ENCODE measurements at regions not wholly inside any gene's neighbourhood (a gene's known extent, or its start where the extent isn't known, plus 50 kb on each side); places are given as distances from the start of the nearest gene placed in this dataset.

DNA sequence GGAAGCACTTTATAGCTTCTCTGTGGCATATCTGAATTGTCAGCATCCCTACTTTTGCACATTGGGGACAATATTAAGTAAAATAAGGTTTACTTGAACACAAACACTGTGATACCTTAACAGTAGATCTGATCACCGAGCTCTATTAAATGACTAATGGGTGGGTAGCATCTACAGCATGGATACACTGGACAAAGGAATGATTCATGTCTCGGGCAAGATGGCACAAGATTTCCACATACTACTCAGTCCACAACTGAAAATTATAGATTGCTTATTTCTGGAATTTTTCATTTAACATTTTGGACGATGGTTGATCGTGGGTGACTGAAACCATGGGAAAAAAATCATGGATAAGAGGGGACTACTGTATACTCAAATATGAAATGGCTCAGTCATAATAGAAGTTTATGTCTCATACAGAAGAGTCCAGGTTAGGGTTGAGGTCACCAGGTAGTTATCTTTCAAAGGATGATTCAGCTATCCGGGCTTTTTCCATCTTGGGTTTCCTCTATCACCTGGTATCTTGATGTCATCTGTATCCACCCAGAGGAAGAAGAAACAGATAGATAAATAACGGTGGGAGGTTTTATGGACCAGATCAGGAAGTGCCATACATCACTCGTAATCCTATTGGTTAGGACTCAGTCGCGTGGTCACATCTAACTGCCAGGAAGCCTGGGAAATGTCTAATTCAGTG lies 320.0 kb upstream of the RARB start:
- no peak for DNase-seq (ENCODE audit: low read depth)
- H3K4me3 ChIP-seq (ENCODE audit: low read length), result no peak overlapping the region

GRCh38 chr3:25110642-25111041 lies 317.4 kb upstream of the RARB start:
- DNase-seq (ENCODE audit: low read depth), result no peak
- TF ChIP-seq, protein P1, sequence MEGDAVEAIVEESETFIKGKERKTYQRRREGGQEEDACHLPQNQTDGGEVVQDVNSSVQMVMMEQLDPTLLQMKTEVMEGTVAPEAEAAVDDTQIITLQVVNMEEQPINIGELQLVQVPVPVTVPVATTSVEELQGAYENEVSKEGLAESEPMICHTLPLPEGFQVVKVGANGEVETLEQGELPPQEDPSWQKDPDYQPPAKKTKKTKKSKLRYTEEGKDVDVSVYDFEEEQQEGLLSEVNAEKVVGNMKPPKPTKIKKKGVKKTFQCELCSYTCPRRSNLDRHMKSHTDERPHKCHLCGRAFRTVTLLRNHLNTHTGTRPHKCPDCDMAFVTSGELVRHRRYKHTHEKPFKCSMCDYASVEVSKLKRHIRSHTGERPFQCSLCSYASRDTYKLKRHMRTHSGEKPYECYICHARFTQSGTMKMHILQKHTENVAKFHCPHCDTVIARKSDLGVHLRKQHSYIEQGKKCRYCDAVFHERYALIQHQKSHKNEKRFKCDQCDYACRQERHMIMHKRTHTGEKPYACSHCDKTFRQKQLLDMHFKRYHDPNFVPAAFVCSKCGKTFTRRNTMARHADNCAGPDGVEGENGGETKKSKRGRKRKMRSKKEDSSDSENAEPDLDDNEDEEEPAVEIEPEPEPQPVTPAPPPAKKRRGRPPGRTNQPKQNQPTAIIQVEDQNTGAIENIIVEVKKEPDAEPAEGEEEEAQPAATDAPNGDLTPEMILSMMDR (conservative IDR thresholded peaks at IDR 0.05; ENCODE audit: low read length), result no peak
- H3K4me3 ChIP-seq (ENCODE audit: low read length), result no peak overlapping the region

More for the DNA sequence above, 320.0 kb upstream of the RARB start:
- TF ChIP-seq, protein P1 (conservative IDR thresholded peaks at IDR 0.05; ENCODE audit: low read length), result no peak

GRCh38 chr3:25113891-25114290 lies 314.2 kb upstream of the RARB start:
- DNase-seq (ENCODE audit: low read depth), result no peak
- TF ChIP-seq, protein P1 (conservative IDR thresholded peaks at IDR 0.05; ENCODE audit: low read length), result no peak
- no peak overlapping the region for H3K4me3 ChIP-seq (ENCODE audit: low read length)

- no peak for DNase-seq (ENCODE audit: low read depth)
Measured at GRCh38 chr3:25114532-25114931, 313.5 kb upstream of the RARB start.

DNA sequence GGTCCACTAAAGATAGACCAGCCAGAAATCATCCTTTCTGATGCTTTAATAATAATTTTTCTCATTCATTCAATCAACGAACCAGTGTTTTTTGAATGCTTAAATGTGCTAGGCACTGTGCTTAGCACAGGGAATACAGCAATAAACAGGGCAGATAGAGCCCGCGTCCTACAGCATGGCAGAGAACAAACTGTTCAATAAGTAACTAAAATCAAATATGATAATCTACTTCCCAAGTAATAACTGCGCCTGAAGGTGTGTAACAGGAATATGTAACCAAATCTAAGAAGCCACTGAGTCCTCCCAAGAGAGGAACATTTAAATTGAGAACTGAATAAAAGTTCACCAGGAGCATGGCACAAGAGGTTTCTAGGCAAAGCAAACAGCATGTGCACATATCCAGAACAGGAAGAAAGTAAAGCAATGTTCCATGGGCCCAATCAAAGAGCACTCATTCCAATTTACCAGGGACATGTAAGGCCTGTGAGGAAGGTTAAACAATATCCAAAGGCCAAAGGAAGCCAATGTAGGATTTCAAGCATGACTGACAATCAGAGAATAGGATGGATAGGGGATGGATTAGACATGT lies 311.0 kb upstream of the RARB start:
- H3K4me3 ChIP-seq (ENCODE audit: low read length), result no peak overlapping the region
- DNase-seq (ENCODE audit: low read depth), result no peak
- TF ChIP-seq, protein P1 (conservative IDR thresholded peaks at IDR 0.05; ENCODE audit: low read length), result no peak

More at GRCh38 chr3:25114532-25114931, 313.5 kb upstream of the RARB start:
- no peak overlapping the region for H3K4me3 ChIP-seq (ENCODE audit: low read length)
- TF ChIP-seq, protein P1 (conservative IDR thresholded peaks at IDR 0.05; ENCODE audit: low read length), result no peak

DNA sequence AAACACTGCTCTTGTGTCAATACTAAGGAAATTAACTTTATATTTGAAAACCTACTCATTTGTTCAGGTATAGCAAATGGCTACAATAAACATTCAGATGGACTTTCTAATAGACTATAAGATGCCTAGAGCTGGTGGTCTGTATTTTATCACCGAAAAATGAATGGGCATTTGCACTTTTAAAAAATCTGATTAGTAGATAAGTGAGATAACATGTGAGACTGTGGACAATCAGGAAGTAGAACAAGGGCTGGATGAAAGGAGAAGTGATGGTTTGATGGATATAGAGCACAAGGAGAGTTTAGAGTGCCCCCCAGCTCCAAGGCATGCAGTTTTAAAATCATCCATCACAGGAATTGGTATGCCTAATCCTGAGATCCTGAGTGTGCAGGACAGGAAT lies 308.4 kb upstream of the RARB start:
- no peak for DNase-seq (ENCODE audit: low read depth)
- H3K4me3 ChIP-seq (ENCODE audit: low read length), result no peak overlapping the region
- TF ChIP-seq, protein P1 (conservative IDR thresholded peaks at IDR 0.05; ENCODE audit: low read length), result no peak

- H3K4me3 ChIP-seq (ENCODE audit: low read length), result no peak overlapping the region
- DNase-seq (ENCODE audit: low read depth), result no peak
- TF ChIP-seq, protein P1 (conservative IDR thresholded peaks at IDR 0.05; ENCODE audit: low read length), result no peak
Measured at GRCh38 chr3:25120665-25121064, 307.4 kb upstream of the RARB start.

Measured in AG10803 (cell line).